NCI-H345 treated with DMSO at 0.1 percent for 48 hours (cell line): ENCODE measurements at regions not wholly inside any gene's neighbourhood (a gene's known extent, or its start where the extent isn't known, plus 50 kb on each side); places are given as distances from the start of the nearest gene placed in this dataset.

ENCODE experiments used
- DNase-seq: peaks from one replicate; lab custom pipeline; 2025; ENCODE audit not compliant: unreplicated experiment; lab: John Stamatoyannopoulos, UW

DNA sequence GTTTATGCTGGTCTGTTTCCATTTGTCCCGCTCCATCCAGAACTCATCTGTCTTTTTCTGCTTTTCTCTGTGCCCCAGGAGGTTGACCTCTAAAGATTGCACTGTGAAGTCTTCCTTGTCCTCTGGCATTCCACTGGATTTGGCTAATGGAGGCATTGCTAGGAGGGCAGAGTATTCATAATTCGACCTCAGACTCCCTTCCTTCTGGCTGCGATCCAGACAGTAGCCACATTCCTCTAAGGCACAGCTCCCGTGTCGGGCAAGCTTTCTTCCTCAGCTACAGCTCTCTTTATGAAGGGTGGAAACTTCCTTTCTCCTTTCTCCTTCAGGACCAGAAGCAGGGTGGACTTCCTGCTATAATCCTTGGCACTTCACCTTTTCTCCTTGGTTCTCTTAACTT is 175.9 kb downstream of the BAMBI start:
- no peak for DNase-seq

DNA sequence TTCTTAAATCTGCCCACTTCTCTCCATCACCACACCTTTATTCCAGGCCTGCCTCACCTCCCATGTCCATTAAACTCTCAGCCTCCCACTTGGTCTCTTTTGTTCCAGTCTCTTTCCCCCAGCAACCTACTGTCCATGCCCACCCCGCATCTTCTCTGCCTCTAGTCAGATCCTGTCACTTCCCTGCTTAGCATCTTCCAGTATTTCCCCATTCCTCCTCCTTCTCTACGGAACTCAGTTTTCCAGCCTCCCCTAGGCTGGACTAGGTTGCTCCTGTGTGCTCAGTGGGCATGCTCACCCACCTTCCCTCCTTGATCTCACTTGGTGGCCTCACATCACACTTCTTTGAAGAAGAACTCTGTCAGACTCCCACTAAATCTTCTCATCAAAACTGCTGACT is 179.8 kb downstream of the BAMBI start:
- no peak for DNase-seq

DNA sequence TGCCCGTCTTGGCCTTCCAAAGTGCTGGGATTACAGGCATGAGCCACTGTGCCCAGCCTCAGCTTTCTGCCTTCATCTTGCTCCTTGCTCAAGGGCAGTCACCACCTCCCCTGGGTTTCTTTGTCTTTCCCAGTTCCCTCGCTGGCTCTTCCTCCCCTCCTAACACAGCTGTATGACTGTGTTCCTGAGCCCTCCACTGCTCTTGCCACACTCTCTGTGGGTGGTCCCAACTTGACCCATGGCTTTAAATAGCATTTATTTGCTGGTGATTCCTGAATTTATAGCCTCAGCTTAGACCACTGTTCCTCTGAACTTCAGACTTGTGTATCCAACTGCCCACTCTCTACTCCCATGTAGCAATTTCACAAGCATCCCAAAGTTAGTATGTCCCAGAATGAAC is 181.3 kb downstream of the BAMBI start:
- no peak for DNase-seq

DNA sequence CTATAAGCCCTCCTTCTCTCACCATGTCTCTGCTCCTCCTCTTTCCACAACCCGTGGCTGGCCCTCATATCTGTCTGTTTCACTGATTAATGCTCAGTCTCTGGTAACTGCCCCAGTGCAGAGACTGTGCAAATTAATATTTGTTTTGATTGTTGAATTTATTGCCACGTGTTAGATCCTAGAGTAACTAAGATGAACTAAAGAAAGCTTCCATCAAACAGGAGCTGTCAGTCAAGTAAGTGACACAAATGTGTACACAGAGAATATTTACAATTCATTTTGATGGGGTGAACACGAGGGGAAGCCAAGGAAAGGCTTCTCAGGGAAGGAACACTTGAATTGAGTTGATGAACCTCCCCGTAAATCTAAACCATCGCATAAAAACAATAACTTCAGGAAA is 182.5 kb downstream of the BAMBI start:
- DNase-seq, result no peak

DNA sequence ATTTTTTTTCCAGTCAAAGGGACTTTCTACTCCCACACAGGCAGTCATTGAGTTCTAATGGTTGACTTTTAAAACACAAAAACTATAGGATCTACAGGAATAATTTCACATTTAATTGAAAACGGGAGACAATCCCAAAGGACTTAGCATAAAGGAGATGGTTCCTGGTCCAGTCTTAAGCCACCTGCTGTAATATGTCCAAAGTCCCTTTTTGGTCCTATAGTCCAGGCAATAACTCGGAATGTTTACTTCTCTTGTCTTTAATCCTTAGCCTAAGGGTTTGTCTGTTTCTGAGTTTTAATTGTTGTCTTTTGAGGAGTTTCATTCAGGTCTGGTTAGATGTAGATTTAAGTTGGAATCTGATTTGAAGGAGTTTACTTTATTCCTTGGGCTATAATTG is 184.9 kb downstream of the BAMBI start:
- DNase-seq, result no peak

DNA sequence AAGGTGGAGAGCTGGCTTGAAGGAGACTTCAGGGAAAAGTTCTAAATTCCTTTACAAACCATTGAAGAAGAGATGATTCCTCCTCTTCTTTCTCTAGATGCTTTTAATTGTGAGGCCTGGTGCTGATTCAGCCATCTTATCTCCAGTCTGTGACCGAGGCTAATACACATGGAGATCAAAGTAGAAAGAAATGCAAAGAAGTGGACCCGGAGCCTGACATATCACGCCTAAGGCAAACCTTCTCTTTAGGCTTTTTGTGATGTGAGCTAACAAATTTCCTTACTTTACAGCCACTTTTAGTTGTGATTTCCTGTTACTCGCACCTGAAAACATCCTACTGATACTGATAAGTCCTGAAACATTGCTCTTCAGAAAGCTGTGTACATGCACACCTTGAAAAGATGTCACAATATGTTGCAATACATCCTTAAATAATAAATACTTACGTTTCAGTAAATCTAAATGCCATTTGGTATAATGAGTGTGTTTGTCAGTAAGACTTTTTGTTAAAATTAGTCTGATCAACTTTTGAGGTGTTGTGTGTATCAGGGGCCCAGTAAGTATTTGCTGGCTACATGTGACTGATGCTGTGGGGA is 192.4 kb downstream of the BAMBI start:
- no peak for DNase-seq

DNA sequence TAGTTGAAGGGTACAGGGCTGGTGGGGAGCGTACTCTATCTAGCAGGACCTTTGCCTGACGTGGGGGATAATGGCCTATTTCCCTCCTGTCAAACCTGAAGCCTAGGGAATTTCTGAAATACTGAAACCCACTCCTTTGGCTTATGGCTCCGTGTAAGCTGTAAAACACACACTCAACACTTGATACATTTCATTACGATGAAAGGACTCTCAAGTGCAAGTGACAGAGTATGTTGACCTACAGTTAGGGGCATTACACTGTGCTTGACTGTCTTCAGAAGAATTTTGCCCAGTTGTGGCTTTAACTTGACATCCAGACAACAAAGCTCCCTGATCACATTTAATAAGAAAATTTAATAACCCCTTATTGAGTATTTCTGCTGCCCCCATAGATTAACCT is 194.3 kb downstream of the BAMBI start:
- no peak for DNase-seq

DNA sequence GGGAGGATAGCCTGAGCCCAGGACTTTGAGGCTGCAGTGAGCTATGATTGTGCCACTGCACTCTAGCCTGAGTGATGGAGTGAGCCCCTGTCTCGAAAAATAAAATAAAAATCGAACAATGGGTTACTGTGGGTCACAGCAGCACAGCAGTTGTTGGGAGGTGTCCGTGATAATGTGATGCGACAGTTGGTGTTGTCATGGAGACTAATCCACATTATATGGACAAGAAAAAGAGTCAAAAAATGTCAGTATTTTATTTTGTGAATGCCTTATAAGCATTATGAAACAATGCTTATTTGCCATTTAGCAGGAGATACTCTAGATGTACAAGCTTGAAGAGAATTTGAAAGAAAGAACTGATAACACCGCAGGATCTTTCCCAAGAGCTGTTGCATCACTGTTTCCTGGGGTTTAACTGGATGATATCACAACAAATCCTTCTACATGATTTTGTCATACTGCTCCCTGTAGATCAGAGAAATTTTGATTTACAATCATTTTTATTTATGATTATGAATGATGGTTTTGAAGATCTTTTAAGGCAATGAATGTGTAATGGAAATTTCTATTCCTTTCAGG is 195.4 kb downstream of the BAMBI start:
- no peak for DNase-seq

DNA sequence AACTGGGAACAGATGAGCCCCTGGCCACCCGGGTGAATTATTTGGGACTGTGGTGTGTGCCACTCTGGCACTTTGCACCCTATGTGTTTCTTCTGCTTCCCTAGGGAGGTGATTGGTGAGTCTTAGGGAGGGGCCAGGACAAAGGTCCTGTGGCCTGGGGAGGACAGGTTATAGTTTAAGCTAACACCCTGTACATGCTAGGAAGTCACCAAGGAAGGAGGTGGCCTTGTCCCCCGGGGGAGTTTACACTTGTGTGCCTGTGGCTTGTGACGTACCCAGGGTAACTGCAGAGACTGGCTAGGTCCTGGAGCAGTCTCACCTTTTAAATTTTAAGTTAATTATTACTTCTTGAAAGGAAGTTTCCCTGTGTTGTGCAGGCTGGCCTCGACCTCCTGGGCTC is 196.2 kb downstream of the BAMBI start:
- DNase-seq, result no peak

DNA sequence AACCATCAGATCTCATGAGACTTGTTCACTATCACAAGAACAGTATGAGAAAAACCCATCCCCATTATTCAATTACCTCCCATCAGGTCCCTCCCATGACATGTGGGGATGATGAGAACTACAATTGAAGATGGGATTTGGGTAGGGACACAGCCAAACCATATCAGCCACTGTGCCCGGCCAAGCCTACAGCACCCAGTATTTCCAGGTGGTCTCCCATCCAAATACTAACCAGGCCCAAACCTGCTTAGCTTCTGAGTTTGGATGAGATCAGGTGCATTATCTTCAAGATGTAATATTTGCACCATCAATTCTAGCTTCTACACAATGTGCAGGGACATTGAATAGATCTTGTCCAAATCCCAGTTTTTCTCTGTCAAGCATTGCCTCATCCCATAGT is 196.9 kb downstream of the BAMBI start:
- no peak for DNase-seq

DNA sequence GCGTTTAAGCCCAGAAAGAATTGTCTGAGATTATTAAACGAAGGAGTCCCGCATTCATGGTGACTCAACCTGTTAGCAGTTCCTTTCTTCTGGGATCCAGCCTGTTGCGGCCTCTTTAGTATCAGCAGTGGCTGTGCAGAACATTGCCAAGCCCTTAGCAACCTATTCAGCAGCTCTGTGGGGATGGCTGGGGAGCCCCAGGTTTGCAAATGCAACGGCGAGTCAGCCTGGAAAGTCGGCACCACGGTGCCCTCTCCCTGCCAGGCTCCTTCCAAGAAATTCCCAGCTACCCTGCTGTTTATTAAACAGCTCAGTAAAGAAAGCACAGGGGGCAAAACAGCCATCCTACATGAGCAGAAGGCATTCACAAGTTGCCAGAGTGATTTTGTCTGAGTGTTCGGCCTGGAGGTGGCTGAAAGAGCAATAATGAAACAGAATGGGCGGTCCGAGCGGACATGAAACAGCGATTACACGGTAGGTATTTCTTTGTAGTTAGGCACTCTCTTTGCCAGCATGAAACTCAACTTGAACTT is 198.3 kb downstream of the BAMBI start:
- DNase-seq, result no peak

DNA sequence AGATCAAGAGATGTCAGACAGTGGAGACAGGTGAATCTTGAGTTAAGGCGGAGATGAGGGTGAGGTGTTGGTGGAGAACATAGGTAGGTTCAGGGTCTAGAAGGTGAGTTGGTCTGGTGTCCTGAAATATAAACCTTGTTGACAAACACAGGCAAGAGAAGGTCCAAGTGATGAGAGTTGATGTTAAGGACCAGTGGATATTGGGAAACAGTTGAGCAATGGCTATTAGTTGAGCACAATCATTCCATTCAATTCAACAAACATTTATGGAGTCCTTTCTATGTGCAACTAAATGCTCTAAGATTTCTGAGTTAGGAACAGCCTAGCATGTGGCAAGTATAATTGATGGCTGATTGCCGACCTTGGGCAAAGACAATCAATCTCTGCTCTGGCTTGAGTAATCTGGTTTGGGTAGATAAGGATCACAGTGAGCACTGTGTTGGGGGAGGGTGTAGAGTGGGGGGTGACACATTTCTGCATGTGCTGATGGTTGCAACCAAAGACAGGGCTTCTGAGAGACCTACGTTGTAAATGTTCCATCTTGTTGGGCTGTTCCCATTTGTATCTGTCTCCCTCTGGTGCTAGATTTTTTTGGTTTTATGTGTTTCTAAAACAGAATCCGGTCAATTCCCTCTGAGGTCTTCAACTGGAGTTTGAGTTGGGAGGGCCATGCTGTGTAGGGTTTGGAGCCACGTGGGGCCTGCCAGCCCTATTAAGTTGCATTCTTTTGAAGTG is 201.1 kb downstream of the BAMBI start:
- no peak for DNase-seq

DNA sequence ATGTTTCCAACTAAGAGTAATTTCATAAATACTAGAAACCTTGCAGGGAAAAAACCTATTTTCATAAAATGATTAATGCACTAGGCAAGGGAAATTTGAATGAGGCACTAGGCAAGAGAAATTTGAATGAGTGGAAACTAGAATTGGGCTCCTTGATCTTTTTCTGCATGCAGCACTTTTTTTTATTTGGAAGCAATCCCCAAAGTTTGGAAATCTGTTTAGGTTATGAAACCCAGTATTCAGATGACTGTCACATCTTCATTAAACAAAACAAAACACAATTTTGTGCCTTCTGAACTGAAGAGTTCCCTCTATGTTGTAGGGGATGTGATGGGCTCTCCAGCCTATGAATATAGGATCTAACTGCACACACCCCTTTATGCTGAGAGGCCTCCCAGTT is 201.9 kb downstream of the BAMBI start:
- DNase-seq, result no peak

DNA sequence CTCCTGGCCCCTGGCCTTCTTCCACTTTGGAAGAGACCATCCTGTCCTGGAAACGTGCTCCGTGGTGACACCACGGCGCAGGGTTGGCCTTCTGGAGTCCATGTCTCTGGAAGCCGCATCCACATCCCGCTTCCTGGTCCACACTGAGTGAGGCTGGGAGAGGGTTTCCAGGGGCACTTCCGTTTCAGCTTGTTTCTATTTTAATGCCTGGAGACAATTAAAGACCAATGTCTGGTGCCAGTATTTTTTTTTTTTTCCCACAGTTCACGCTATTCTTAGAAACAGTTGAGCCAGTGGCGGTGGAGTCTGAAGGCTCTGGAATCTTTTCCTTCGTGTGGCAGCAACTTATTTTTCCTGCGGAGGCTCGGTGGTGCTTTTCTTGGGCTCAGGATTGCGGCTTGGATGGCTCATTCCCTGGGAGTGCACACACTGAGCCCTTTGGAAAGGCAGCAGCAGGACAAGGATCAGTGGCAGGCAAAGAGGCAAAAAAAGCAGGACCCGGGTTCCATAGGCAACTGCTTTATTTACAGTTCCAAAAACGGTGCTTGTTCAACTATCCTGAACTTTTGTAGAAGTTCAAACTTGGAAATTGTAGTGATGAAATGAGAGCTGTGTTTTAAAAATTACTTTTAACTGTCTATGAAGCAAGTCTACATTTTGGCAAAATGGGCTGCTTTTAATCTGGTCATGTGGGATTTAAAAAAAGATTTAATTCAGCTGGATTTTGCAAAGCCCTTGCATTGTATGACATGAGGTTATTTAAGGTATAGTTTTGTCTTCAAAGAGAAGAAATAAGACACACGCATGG is 202.8 kb downstream of the BAMBI start:
- no peak for DNase-seq

DNA sequence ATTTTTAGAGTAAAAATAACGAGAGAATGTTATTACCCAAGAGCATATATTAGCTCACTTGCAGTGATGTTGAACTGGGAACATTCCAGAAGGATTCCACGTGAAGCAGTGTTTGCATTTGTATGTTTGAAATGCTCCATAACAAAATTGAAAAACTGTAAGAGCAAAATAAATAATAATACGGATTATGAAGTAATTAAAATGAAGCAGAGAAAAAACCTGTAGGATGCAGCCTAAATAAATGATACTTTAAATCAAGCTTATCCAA is 203.3 kb downstream of the BAMBI start:
- no peak for DNase-seq

DNA sequence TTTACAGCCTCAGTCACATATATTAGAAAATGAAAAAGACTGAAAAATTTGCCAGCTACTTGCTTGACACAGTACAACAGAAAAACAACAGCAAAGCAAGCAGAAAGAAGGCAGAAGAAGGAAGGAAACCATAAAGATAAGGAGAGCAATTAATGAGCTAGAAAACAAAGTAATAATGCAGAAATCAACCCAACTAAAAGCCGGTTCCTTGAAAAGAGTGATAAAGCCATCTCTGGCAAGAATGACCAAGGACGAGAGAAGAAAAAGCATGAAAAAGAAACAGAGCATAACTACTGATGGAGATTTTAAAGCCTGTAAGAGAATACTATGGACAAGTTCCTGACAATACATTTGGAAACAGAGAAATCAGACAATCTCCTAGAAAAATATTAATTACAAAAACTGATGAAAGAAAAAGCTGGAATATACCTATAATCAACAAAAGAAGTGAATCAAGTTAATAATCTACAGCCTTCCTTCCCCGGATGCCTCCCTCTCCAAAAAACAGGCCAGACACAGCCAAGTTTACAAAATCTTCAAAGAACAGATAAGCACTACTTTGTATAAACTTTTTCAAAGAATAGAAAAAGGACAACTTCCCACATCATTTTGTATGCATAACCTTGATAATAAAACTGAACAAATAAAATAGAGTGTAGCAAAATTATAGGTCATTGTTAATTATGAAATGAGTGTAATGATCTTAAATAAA is 204.0 kb downstream of the BAMBI start:
- no peak for DNase-seq

DNA sequence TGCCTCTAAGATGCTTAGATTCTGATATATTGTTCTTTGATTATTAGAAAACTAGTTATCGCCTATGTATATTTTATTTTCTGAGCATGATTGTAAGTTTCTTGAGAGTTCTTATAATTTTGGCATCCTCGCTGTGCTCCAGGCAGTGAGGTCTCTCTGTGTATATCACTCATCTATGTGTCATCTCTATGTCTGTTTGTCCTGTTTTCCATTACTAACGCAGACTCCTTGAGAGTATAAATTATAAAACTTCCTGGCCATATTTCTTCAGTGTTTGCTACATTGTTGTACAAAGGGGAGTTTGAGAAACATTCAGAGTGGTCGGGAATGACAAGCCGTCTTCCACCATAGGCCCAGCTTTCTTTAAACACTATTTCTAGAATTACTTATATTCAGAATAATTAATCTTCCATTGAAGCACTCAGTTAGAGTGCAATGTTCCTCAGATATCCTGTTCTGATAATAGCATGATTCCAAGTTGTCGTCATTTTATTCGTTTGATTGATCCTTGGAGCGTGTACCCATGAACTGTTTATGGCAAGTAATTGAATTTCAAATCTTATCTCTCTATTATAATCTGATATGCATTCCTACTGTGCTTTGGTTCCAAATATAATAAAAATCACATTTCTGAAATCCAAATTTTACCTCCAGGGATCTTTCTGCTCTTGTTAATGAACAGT is 206.6 kb downstream of the BAMBI start:
- no peak for DNase-seq

DNA sequence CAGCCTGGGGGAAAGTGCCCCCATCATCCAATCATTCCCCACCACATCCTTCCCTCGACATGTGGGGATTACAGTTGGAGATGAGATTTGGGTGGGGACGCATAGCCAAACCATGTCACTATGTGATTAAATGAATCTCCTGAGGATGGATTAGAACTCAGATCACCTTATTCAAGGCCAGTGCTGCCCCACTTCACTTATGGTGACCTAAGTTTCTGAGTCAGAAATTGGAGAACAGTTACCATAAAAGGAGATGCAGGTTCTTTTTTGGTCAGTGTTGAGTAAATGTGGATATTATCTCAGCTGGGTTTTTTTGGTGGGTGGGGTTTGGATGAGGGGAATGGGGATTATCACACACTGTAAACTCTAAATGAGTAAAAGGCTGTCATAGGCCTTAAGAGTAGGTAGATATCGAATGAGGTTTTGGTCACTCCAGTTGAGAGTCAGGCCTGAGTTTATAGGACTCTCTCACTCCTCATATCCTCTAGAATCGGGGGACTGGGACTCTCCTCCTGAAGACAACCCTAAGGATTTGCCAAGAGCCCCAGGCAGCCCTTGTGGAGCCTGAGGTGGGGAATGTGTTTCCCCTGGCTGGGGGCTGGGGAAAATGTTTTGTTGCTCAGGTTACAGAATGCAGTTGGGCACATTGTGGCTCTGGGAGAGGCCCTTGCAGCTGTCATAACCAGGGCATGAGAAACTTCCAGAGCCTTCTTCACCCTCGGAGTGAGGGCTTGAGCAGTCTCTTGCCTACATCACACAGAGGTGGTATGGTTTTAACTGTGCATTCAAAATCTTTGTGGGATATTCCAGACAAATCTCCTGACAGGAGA is 213.0 kb downstream of the BAMBI start:
- DNase-seq, result no peak

DNA sequence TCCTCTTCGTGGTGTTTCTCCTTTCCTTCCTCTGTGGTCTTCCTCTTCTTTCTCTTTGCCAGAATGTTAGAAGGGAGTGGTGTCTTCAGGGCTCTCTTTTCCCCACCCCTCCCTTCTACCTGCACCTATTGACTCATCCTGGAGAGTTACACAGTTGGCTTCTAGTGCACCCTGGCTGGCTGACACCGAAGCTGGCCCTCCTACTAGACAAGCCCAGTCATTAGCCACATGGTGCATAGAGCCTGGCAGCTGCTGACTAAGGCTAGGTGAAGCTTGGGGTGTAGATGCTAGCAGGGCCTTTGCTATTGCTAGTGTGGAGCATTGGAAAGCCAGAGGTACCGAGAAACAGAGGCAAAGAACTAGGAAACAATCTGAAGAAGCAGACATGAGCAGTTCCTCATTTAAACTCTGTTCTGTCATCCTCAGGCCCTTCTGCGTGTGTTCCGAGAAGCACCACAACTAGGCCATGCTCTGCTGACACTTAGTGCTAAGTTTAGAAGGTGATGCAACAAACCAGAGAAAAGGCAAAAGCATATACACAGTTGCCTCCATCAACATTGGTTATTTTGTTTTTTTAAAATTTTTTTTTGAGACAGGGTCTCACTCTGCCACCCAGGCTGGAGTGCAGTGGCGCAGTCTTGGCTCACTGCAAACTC is 213.9 kb downstream of the BAMBI start:
- DNase-seq, result no peak
